Stimulated activated CD8-positive, alpha-beta memory T cell treated with anti-CD3 and anti-CD28 coated beads, Interleukin-15, amount 100 ng/mL, for 48 hours (primary cell): ENCODE measurements at regions not wholly inside any gene's neighbourhood (a gene's known extent, or its start where the extent isn't known, plus 50 kb on each side); places are given as distances from the start of the nearest gene placed in this dataset.

Source experiments
- DNase-seq, 2 donors: peaks; one replicate each; pipeline ENCODE4 v3.0.0-alpha.2; 2020; ENCODE audit warnings: low read depth in 2 of 2

DNA sequence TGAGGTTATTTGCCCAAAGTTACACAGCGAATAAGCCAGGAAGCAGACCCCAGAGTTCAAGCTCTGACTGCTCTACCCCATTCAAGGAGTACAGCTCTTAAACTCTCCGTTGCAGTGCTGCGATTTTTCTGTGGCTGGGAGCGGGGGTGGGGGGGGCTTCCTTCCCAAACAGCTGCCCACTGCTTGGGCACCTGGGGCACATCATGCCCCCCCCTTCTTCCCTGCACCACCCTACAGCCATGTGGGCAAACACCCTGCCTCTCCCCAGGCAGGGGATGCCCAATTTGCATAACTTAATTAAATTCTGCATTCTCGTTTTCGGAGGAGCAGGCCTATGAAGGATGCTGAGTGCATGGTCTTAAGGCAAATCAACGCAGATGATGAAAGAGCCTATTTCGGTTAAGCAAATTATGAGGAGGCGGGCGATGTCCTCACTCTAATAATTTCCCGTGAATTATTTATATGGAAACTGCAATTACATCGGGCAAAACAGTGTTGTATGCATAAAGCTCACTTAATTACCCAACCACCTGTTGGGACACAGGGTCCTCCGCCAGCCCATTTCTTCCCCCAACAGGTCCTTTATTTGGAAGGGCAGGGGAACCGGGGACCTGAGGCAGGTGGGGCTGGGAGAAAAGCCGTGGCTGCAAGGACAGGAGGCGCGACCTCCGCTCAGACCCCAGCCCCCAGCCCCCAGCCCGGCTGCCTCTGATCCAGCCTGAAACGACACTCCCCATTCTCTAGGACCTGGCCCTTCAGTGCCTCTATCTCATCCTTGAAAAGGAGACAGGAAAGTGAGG is 610.5 kb downstream of the BUD13 start:
- no peak for DNase-seq

DNA sequence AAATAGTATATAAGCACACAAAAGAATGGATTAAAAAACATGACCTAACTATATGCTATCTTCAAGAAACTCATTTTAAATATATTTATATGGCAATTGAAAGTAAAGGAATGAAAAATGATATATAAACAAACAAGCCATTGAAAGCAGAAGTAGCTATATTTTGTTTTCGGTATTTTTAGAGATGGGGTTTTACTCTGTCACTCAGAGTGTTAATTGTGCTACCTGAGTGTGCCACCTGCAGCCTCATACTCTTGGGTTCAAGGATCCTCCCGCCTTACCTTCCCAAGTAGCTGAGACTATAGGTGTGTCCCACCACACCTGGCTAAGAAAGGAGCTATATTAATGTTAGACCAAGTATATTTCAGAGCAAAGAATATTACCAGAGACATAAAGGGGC is 624.1 kb downstream of the BUD13 start:
- DNase-seq: no peak

DNA sequence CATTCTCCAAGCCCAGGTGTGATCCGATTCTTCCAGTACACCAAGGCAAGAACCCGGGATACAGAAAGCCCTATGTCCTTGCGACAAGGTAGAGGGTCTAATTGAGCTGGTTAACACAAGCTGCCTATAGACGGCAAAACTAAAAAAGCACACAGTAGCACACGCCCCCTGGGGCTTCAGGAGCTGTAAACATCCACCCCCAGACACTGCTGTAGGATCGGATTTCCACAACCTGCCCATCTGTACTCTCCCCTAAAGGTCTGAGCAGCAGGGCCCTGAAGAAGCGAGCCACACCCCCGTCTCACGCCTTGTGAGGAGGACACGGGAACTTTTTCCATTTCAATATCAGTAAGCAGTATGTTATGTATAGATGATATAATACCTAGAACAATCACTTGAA is 624.7 kb downstream of the BUD13 start:
- DNase-seq: no peak

DNA sequence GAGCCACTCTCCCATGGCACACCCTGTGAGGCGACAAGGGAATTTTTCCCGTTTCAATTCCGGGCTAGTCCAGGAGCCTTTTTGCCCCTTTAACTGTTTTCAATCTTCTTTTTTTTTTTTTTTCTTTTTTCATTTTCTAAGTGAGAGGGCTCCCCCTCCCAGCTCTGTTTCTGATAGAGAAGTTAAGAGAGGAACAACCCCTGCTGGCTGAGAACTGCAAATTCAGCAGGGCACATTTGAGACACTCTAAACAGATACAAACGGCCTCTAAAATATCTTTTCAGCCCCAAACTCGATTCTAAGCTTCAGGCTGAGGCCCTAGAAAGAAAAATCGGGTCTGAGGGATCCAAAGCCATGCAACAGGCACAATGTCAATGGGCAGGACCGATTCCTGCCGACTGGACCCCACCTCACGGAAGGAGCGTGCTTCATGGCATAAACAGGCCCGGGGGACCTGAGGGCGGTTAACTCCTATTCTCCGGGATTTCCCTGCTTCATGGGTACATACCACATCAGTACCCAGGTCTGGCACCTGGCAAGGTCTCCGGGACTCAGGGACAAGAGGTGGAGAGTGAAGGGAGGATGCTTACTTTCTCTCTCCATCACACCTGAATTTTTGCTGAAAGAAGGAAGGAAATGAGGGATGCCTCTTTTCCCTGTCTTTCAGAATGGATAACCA is 627.5 kb downstream of the BUD13 start:
- no peak for DNase-seq

DNA sequence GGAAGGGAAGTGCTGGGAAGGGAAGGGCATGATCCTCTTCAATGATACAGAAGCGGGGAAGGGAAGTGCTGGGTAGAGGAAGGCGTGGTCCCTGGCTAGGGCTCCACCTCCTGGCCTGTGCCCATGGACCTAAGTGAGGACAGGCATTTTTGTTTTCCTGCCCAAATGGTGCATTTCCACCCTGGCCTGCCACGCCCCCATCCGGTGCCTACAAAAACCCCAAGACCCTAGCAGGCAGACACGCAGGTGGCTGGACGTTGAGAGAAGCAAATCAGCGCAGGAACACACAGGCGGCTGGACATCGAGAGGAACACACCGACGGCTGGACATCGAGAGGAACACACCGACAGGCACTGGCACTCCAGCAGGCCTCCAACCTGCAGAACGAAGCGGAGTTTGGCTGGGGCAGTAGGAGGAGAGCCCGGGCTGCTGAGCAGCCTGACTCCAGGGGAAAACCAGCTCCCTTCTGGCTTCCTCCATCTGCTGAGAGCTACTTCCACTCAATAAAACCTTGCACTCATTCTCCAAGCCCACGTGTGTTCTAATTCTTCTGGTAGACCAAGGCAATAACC is 628.3 kb downstream of the BUD13 start:
- no peak for DNase-seq

DNA sequence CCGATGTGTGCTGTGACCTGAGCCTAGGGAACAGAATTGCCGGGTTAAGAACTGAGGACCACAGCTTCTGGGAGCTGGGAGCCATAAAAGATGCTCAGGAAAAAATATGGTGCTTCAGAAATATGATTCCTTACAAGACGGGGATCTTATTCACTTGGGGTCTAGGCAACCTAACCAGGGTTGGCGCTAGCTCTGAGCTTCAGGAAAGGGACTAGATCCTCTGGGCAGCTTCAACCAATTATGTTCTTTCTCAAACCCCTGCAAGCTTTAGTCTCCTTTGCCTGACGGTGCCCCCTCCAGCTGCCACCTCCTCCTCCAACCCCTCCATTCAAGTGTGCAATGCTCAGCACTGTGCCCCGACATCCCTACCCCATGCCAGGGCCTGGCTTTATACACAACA is 634.1 kb upstream of the CADM1 start:
- no peak for DNase-seq

GRCh38 chr11:116137753-116138152 is 633.5 kb upstream of the CADM1 start:
- no peak for DNase-seq

GRCh38 chr11:116136987-116137674 is 632.9 kb upstream of the CADM1 start:
- no peak for DNase-seq

DNA sequence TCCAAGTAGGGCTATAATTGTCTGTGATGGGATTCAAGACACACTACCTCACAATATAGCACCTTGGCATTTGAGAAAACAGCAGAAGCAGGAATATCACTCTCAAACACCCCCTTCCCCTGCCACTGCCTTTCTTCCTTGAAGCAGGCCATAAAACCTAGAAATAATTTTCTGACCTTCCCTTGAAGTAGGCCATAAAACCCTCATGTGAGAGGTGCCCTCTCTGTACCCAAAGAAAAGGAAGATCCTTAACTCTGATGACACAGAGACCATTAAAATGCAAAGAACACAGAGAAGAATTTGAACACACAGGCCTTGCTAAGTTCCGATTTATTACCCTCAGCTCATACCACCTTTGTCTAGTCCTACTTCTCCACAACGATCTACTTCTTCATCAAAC is 631.7 kb upstream of the CADM1 start:
- DNase-seq: no peak

DNA sequence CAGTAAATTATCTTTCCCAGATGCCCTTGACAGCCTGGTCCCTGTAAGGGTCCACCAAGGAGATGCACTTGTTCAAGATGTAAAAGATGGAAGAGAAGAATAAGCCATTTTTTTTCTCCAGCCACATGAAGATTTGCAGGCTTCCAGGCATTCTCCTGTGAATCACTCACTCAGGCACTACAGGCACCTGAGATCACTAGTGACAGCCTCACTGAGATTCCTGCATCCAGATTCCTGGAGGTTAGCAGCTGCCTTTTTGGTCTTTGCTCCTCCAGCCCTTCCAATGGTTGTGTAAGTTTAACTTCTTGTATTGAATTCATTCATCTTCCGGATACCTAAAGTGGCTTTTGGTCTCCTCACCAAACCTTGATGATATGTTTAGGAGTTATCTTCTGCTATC is 630.2 kb upstream of the CADM1 start:
- DNase-seq: no peak

DNA sequence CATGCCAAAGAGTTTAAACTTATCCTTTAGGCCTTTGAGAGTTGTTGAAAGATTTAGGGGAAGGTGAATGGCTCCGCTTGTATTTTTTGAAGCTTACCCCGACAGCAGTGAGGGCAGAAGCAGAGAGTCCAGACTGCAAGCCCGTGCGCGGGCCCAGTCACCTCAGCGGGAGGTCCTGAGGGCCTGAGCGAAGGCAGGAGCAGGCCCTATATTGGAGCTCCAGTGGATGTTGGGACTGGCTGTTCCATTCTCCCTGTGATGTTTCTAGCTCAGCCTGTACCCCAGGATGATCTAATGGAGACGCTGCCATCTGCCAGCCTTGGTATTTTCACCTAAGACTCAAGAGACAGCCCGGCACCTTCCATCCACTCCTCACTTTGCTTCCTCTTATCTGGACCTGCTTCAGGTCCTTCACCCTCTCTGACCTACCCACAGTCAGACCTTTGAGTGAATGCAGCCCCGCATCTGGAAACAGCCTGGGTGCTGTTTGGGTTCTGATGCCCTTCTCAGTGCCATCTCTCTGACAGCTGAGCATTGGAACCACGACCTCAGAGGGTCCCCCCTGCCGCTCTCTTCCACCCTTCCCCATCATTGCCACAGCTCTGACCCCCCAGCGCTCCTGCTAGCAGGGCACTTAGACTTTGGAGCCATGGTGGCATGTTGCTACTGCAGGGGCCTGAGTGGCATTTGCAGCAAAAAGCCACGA is 628.2 kb upstream of the CADM1 start:
- no peak for DNase-seq

GRCh38 chr11:116130122-116130521 is 625.9 kb upstream of the CADM1 start:
- DNase-seq: no peak

- no peak for DNase-seq
Observed at GRCh38 chr11:116129456-116129855, 625.2 kb upstream of the CADM1 start.

DNA sequence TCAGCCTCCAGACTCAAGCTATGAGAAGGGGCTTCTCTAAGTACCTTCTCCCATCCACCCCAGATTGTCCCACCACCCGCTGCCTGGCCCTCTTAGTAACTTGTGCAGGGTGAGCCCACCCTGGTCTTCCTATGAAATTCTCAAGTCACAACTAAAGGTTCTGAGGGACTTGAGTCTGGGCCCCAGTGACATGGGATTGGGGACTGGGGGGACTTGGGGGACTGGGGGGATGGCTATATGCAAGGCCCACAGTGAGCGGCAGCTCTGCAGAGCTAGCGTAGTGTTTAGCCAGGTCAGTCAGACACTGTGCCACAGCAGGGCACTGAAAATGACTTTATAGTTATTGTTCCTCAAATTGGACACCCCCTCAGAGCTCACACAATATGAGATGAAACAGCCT is 622.3 kb upstream of the CADM1 start:
- DNase-seq: no peak

DNA sequence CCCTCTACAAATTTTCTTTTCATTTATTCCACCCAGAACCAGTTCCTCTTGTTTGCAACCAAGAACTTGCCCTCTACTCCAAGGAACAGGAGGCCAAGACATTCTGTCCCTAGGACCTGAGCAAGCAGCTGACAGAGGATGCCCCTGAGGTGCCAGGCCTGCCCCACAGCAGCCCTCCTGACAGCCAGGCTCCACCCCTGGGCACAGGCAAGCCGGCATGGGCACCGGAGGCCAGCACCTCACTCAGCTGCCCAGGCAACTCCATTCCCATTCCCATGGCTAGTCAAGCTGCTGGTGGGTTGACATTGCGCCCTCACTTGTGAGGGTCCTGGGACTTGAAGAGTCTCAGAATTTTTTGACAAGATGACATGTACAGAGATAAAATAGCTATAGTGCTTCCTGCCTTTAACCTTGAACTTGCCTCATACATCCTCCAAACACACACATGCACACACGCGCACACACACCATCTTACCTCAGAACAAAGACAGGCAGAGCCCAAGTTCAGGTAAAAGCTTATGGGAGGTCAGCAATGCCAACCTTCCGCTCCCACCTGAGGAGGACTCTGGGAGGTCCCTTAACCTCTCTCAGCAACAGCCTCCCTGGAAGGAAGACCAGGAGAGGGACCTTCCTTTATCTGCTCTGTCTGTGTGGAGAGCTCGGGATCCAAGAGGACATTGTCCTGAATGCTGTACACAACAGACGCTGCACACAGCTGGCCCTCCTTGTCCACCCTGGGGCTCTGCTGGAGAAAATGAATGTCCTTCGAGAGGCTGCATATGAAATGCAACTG is 620.9 kb upstream of the CADM1 start:
- DNase-seq: no peak

- no peak for DNase-seq
Observed at GRCh38 chr11:116123739-116124138, 619.5 kb upstream of the CADM1 start.

DNA sequence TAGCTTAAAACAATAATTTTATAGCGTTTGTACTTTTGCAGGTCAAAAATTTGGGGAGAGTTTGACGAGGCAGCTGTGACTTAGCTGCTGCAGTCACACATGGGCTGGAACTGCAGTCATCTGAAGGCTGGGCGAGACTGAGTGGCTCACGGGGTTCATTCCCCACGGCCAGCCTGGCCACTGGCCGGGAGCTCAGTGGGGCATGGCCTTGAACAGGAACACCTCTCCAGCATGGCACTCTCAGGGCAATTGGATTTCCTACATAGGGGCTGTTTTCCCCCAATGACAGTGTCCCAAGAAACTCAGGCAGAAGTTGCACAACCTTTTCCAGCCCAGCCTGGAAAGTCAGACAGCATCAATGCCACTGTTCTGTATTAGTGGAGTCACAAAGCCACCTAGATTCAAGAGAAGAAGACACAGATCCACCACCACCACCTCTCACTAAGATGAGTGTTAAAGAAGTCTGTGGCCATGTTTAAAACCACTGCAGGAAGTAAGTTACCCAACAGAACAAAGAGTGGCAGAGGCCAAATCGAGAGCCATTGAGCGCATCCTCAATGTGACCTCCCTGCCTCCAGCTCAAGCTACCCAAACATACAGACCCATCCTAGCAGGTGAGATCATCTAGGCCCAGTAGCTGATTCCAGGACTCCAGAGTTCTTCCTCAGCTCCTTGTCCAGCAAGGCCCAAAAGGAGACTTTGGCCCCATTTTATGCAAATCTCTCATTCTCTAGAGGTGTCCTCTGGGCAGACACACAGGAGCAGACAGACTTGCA is 618.7 kb upstream of the CADM1 start:
- DNase-seq: no peak

DNA sequence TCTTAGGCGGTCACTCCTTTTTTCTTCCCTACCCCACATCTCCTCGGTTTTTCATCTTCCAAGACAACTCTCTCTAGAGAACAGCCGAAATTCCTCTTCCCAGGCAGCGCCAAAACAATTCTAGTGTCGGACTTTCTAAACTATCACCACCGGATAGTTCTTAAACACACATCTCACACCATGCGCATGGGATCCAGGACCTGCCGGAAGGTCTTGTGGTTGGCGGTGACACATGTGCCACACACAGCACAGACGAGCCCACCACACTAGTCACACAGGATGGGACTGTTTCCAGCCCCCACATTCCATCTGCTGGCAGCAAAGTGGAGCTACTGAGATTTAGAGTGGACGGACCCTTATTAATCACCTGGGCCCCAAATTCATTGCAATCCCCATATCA is 614.9 kb upstream of the CADM1 start:
- no peak for DNase-seq

- DNase-seq: no peak
Observed at GRCh38 chr11:116118138-116118470, 613.9 kb upstream of the CADM1 start.

GRCh38 chr11:116117331-116118137 is 613.3 kb upstream of the CADM1 start:
- DNase-seq: no peak
